ENCODE measurements at regions not wholly inside any gene's neighbourhood (a gene's known extent, or its start where the extent isn't known, plus 50 kb on each side); places are given as distances from the start of the nearest gene placed in this dataset.
A peak's percentile ranks its signal among the peaks of the same experiment; 100 is the strongest.

- Mint-ChIP-seq H3K4me1 (peaks cover 6 to 7% of the 10 kb centered on the region in 2 experiments; a peak in 3 of 4 replicates), H3K4me3 (no peak overlapping the region), H3K27ac (peak overlapping the region in 1 of 3 experiments; percentile 80; a peak in 1 of 7 replicates), H3K36me3 (ENCODE audit: insufficient read depth in 1 of 3, low read depth in 3 of 3) (no peaks in the 10 kb centered on the region), H3K9me3 (no peaks in the 10 kb centered on the region), H3K27me3 (ENCODE audit: low read depth) (no peaks in the 10 kb centered on the region; the same call in 1 of the 2 replicates)
- no CpG with 5 or more reads among the region's 8 CpGs for WGBS (ENCODE audit: extremely low coverage, insufficient read length, low lambda C conversion rate)
- no peak overlapping the region for H4K5ac ChIP-seq (ENCODE audit: insufficient read length, low read depth, low read length)
- TF ChIP-seq, protein P1, sequence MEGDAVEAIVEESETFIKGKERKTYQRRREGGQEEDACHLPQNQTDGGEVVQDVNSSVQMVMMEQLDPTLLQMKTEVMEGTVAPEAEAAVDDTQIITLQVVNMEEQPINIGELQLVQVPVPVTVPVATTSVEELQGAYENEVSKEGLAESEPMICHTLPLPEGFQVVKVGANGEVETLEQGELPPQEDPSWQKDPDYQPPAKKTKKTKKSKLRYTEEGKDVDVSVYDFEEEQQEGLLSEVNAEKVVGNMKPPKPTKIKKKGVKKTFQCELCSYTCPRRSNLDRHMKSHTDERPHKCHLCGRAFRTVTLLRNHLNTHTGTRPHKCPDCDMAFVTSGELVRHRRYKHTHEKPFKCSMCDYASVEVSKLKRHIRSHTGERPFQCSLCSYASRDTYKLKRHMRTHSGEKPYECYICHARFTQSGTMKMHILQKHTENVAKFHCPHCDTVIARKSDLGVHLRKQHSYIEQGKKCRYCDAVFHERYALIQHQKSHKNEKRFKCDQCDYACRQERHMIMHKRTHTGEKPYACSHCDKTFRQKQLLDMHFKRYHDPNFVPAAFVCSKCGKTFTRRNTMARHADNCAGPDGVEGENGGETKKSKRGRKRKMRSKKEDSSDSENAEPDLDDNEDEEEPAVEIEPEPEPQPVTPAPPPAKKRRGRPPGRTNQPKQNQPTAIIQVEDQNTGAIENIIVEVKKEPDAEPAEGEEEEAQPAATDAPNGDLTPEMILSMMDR (conservative IDR thresholded peaks at IDR 0.05) = no peak
- H3K9ac ChIP-seq (ENCODE audit: extremely low read depth, insufficient read length, low read length) = no peak overlapping the region
- H4K20me1 ChIP-seq (ENCODE audit: control insufficient read depth, insufficient read depth, insufficient read length) = no peaks in the 10 kb centered on the region
- no peaks in the 10 kb centered on the region for H3K79me2 ChIP-seq (ENCODE audit: insufficient read depth, low read length)
- no peak overlapping the region for H3K4me2 ChIP-seq (ENCODE audit: insufficient read depth, insufficient read length, low read length)
- H2AK5ac ChIP-seq (ENCODE audit: insufficient read length, low read length) = no peak overlapping the region
- no peak overlapping the region for H3K18ac ChIP-seq (ENCODE audit: insufficient read length, low read depth, low read length)
- H2BK12ac ChIP-seq (ENCODE audit: insufficient read length, low read depth, low read length) = no peak overlapping the region
- no peaks in the 10 kb centered on the region for H3K4me1 ChIP-seq (ENCODE audit: insufficient read depth, low read length)
- no peak overlapping the region for H2BK20ac ChIP-seq (ENCODE audit: low read depth, low read length, poor library complexity, severe bottlenecking)
- no peak overlapping the region for H4K91ac ChIP-seq (ENCODE audit: insufficient read length, low read depth, low read length)
- H3K23ac ChIP-seq (ENCODE audit: insufficient read length, low read depth, low read length) = no peak overlapping the region
- no peak overlapping the region for H2BK120ac ChIP-seq (ENCODE audit: low read depth, low read length, poor library complexity, severe bottlenecking)
- no peak overlapping the region for H2AFZ ChIP-seq (ENCODE audit: low read length)
- no peaks in the 10 kb centered on the region for H3K9me3 ChIP-seq (ENCODE audit: control insufficient read depth, low read depth, low read length)
- H2BK5ac ChIP-seq (ENCODE audit: insufficient read length, low read length) = no peak overlapping the region
- H3K27ac ChIP-seq (ENCODE audit: insufficient read length, low read depth, low read length) = no peak overlapping the region
- H4K8ac ChIP-seq (replicated peaks; ENCODE audit: insufficient read length, low read depth, low read length) = no peak overlapping the region
- no peak overlapping the region for H3T11ph ChIP-seq (ENCODE audit: low read length)
- H3K23me2 ChIP-seq (ENCODE audit: insufficient read length, low read depth, low read length, poor library complexity, severe bottlenecking) = no peaks in the 10 kb centered on the region
- H3K14ac ChIP-seq (ENCODE audit: insufficient read depth, low read length) = no peak overlapping the region
- H3K79me1 ChIP-seq (ENCODE audit: insufficient read depth, low read depth, low read length, poor library complexity, severe bottlenecking) = no peaks in the 10 kb centered on the region
- no peak for DNase-seq
- no peak overlapping the region for H2BK15ac ChIP-seq (ENCODE audit: low read depth, low read length)
- H3K4ac ChIP-seq (ENCODE audit: low read depth, low read length) = no peak overlapping the region
- H3K56ac ChIP-seq (ENCODE audit: insufficient read length, low read depth, low read length) = no peak overlapping the region
- H3K27me3 ChIP-seq (ENCODE audit: insufficient read depth, low read length) = no peaks in the 10 kb centered on the region
Observed at GRCh38 chr5:60517094-60517694, 182.8 kb downstream of the DEPDC1B start.

Measured in H9 (cell line).